Heart left ventricle (tissue), 13 donors: ENCODE measurements at regions not wholly inside any gene's neighbourhood (a gene's known extent, or its start where the extent isn't known, plus 50 kb on each side); places are given as distances from the start of the nearest gene placed in this dataset.

ENCODE experiments used
- POLR2A ChIP-seq, 2 donors: fragments of 450-650 bp; IDR thresholded peaks; one replicate each; pipeline ENCODE4 v1.6.1; 2017; ENCODE audit warnings: antibody characterized with exemption in 2 of 2, mild to moderate bottlenecking in 2 of 2, moderate library complexity in 2 of 2
- TF ChIP-seq, protein P1 (sequence below), 12 donors: fragments of 200-600 bp; sonication (generic) in 4 of 12; IDR thresholded peaks; one replicate each; pipeline versions ENCODE4 v1.5.0 to v1.8.0; 2018 to 2022; ENCODE audit warnings: antibody characterized with exemption in 12 of 12, mild to moderate bottlenecking in 5 of 12
- donor health status: ischemic (EF 13 %, LVEDD 7.1; RV severe dilation, severe dysfunction).
- donor health status: DM: no; HTN: yes; CAD: no.
- donor health status: DM: no; HTN: no; CAD: no.
- donor health status: ischemic (EF 25% LVEDD 6.9; RV normal size, moderate dysfunction).
- donor health status: ischemic (EF 25% LVEDD 5.7; RV mildly dilated, moderate dysfunction).
- donor health status: ischemic (EF 35%, LVEDD 5.7; RV mildly dilated, moderate dysfunction).
- donor health status: nonischemic (EF 11% LVEDD 7.7; RV severe dilation, severe dysfunction).
- donor health status: DM: yes; HTN: yes; CAD: no.
- donor health status: PGD.
- donor health status: ischemic (EF 29% LVEDD 5.4; RV normal size, mild dysfunction).
- donor health status: nonischemic (EF 23%, LVEDD 6.1; RV moderate dilation, normal function).

DNA sequence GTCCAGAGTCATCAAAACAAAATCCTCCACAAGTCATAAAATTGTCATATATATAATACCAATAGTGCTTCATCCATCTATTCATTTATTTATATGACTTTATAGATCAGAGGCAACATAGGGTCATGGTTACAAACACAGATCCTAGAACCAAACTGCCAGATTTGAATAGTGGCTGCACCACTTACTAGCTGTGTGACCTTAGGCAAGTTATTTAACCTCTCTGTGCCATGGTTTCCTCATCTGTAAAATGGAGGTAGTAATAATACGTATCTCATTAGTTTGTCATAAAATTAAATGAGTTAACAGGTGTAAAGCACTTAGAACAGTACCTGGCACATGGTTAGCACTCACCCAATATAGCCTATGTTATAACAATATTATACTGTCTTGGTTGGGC, 58.9 kb upstream of the BZW1 start:
- TF ChIP-seq, protein P1, sequence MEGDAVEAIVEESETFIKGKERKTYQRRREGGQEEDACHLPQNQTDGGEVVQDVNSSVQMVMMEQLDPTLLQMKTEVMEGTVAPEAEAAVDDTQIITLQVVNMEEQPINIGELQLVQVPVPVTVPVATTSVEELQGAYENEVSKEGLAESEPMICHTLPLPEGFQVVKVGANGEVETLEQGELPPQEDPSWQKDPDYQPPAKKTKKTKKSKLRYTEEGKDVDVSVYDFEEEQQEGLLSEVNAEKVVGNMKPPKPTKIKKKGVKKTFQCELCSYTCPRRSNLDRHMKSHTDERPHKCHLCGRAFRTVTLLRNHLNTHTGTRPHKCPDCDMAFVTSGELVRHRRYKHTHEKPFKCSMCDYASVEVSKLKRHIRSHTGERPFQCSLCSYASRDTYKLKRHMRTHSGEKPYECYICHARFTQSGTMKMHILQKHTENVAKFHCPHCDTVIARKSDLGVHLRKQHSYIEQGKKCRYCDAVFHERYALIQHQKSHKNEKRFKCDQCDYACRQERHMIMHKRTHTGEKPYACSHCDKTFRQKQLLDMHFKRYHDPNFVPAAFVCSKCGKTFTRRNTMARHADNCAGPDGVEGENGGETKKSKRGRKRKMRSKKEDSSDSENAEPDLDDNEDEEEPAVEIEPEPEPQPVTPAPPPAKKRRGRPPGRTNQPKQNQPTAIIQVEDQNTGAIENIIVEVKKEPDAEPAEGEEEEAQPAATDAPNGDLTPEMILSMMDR (IDR thresholded peaks at IDR 0.05): no peak
- TF ChIP-seq POLR2A (IDR thresholded peaks at IDR 0.05): no peak
